ENCODE measurements at regions not wholly inside any gene's neighbourhood (a gene's known extent, or its start where the extent isn't known, plus 50 kb on each side); places are given as distances from the start of the nearest gene placed in this dataset.

- peak; percentile 21 for DNase-seq (ENCODE audit: low spot score)
Observed at GRCh38 chr10:62323751-62324150, 50.4 kb upstream of the ZNF365 start.

Data from kidney tubule cell (primary cell).